LNCaP clone FGC (cell line): ENCODE measurements at regions not wholly inside any gene's neighbourhood (a gene's known extent, or its start where the extent isn't known, plus 50 kb on each side); places are given as distances from the start of the nearest gene placed in this dataset.

Source experiments
- DNase-seq: peaks from one replicate; pipeline ENCODE4 v3.0.0-alpha.2; 2011; ENCODE audit warnings: low read depth
- H3K4me3 ChIP-seq: 2 replicates; pipeline ENCODE4 v1.5.1; 2011; ENCODE audit warnings: mild to moderate bottlenecking, low read depth, low read length, control low read depth
- TF ChIP-seq, protein P1 (sequence below): IDR thresholded peaks from 2 replicates; pipeline ENCODE4 v1.5.1; 2012; ENCODE audit warnings: mild to moderate bottlenecking; ENCODE audit not compliant: control insufficient read depth, insufficient read depth; ENCODE audit errors: extremely low read depth

DNA sequence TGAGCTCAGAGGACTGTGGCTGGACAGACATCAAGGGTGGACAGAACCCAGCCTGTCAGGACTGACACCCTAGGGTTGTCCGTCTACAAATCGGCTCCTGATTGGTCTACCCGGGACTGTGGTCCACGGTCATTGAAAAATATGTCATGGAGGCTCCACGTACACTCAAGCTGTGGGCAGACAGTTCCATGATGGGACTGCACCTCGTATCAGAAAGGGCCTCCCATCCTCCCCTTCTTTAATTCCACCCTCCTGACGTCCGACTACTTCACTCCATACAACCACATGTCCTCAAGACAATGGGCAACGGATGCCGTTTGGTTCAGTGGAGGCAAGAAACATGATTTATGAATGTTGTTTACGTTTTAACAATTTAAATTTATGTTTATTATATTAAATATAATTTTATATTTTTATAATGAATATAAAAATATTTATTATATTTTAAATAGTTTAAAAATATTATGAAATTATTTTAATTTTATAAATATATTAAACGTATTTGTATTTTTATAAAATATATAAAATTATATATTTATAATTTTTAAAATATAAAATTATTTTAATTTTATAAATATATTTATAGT is 58.0 kb upstream of the SHOX start:
- no peak overlapping the region for H3K4me3 ChIP-seq
- no peak for DNase-seq
- TF ChIP-seq, protein P1, sequence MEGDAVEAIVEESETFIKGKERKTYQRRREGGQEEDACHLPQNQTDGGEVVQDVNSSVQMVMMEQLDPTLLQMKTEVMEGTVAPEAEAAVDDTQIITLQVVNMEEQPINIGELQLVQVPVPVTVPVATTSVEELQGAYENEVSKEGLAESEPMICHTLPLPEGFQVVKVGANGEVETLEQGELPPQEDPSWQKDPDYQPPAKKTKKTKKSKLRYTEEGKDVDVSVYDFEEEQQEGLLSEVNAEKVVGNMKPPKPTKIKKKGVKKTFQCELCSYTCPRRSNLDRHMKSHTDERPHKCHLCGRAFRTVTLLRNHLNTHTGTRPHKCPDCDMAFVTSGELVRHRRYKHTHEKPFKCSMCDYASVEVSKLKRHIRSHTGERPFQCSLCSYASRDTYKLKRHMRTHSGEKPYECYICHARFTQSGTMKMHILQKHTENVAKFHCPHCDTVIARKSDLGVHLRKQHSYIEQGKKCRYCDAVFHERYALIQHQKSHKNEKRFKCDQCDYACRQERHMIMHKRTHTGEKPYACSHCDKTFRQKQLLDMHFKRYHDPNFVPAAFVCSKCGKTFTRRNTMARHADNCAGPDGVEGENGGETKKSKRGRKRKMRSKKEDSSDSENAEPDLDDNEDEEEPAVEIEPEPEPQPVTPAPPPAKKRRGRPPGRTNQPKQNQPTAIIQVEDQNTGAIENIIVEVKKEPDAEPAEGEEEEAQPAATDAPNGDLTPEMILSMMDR, result no peak

DNA sequence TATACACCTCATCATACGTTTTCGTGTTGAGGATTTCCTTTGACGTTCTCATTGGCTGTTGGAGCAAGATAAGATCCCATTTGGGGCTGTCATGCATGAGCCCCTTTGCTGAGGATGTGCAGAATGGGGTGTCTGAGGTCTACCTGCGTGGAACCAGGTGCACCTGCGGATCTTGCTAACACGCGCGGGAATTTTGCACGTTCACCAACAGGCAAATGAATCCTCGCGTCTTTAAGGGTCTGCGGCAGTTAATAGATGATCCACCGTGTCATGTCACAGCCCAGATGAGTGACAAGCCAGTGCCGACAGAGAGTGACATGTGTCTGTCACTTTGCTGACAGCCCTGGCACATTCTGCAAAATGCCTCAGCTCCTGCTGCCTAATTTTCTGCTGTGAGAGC is 56.3 kb upstream of the SHOX start:
- TF ChIP-seq, protein P1, result no peak
- no peak overlapping the region for H3K4me3 ChIP-seq
- no peak for DNase-seq

DNA sequence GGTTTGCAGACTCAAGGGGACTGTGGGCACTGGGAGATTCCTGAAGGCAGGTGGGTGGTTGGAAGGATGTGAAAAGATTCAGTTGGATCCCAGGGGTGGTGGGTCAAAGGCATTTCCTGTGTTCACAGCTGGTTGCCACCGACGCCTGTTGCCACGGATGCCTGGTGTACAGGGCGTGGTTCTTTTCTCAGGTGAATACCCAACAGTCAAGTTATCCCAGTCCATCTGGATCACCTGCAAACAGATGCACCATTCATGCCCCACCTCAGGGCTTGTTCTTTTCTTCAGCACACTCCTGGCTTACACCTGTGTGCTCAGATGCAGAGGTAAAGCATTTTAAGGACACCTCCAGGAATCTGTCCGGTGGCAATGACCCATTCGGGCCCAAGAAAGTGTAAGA is 55.8 kb upstream of the SHOX start:
- DNase-seq, result no peak
- no peak overlapping the region for H3K4me3 ChIP-seq

DNA sequence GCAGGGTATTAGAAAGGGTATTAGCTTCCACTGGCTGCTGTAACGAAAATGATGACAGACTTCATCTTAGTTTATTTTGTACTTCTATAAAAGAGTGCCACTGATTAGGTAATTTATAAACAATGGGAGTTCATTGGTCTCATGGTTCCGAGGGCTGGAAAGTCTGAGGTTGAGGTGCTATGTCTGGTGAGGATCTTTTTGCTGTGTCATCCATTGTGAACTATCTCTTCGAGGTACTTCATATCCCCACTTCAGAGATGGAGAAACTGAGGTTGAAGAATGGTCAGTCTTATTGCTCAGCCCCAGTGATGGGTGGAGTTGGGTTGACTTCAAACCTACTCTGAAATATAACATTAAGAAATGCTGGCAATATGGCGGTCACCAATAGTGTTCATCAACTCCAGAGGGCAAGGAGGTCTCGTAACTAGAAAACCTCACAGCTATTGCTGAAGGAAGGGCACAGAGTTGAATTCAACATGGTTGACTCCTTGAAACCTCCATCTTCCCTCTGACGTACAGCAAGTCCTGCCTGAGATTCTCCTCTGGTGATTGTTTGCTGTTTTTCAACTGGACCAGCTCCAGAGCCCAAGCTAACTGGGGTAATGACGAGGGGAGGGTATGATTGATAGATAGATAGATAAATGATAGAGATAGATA is 53.6 kb upstream of the SHOX start:
- TF ChIP-seq, protein P1, result no peak
- DNase-seq, result no peak
- H3K4me3 ChIP-seq, result no peak overlapping the region

More for the DNA sequence above, 55.8 kb upstream of the SHOX start:
- TF ChIP-seq, protein P1, result no peak

DNA sequence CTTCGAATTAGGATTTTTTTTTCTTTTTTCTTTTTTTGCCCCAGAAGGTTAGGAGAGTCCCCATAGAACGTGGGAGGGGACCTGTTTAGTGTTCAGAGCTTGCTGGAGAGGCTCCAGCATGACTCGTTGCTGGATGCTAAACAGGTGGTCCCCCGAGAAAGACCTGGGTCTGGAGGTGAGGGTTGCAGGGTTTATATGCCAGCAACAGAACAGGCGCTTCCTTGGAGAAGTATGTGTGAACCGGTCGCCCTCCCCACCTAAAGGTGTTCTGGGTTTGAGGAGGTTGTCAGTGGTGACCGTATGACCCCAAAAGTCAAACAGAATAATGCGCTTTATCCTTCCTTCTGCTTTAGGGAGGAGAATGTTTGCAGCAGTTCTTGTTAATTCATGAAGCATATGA is 52.1 kb upstream of the SHOX start:
- DNase-seq, result no peak
- TF ChIP-seq, protein P1, result no peak
- no peak overlapping the region for H3K4me3 ChIP-seq

DNA sequence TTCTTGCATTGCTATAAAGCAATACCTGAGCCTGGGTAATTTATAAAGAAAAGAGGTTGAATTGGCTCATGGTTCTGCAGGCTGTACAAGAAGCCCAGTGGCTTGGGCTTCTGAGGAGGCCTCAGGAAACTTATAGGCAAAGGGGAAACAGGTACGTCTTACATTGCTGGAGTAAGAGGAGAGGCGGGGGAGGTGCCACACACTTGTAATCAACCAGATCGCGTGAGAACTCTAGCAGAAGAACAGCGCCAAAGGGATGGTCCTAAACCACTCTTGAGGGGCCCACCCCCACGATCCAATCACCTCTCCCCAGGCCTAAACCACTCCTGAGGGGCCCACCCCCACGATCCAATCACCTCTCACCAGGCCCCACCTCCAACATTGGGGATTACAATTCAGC is 50.6 kb upstream of the SHOX start:
- H3K4me3 ChIP-seq, result no peak overlapping the region
- TF ChIP-seq, protein P1, result no peak
- no peak for DNase-seq
